HepG2 (cell line): ENCODE measurements at regions not wholly inside any gene's neighbourhood (a gene's known extent, or its start where the extent isn't known, plus 50 kb on each side); places are given as distances from the start of the nearest gene placed in this dataset.

Source experiments
- ATAC-seq: fragments of 200-7000 bp; cut with Tn5 transposase; 3 replicates; pipeline ENCODE4 v1.9.1; 2020; ENCODE audit warnings: mild to moderate bottlenecking, moderate library complexity
- BruUV-seq: library from RNA; stranded (reverse); fragments of 400-500 nt; replicated peaks from 2 replicates; lab custom pipeline; 2021; lab: Mats Ljungman, UMichigan
- CTCF ChIA-PET: fragments of 300-600 bp; formaldehyde crosslinking; extraction: SDS; loops from one replicate; lab custom pipeline; 2021; ENCODE audit warnings: low total read pairs, inconsistent platforms, low intra/inter-chr PET ratio; lab: Yijun Ruan, JAX
- POLR2A ChIA-PET: fragments of 350-600 bp; sonication (Branson Sonifier 250); formaldehyde crosslinking; loops from one replicate; lab custom pipeline; 2020; ENCODE audit warnings: antibody characterized with exemption, inconsistent platforms; lab: Yijun Ruan, JAX
- DNase-seq: peaks from one replicate; pipeline ENCODE4 v3.0.0-alpha.2; 2015; ENCODE audit warnings: low spot score
- FAIRE-seq: peaks from 3 replicates; lab custom pipeline; 2011; peaks lifted over from hg19 to GRCh38; lab: Jason Lieb, UNC
- H2AFZ ChIP-seq: one replicate; pipeline ENCODE4 v1.6.1; 2011; ENCODE audit warnings: low read length, inconsistent platforms
- H3K27ac ChIP-seq: fragments of 300-600 bp; 3 replicates; pipeline ENCODE4 v1.8.0; 2011; ENCODE audit warnings: mixed run types, mild to moderate bottlenecking, mixed read lengths, low read length, inconsistent platforms; ENCODE audit not compliant: insufficient read depth; ENCODE audit errors: extremely low read length
- H3K27me3 ChIP-seq, 2 experiments: fragments of 200-600 bp in 1 of 2; 2 replicates in 1 of 2; 3 replicates in 1 of 2; pipeline versions ENCODE4 v1.6.0 to v1.8.0; 2011; ENCODE audit warnings: low read length in 2 of 2, mild to moderate bottlenecking in 2 of 2, moderate library complexity in 2 of 2, inconsistent platforms in 1 of 2; ENCODE audit not compliant: insufficient read depth in 2 of 2, control insufficient read depth in 1 of 2
- H3K36me3 ChIP-seq, 2 experiments: fragments of 200-600 bp in 1 of 2; replicated peaks in 1 of 2; 2 replicates in 1 of 2; 3 replicates in 1 of 2; pipeline versions ENCODE4 v1.5.1 to v1.8.0; 2011; ENCODE audit warnings: low read length in 2 of 2, inconsistent platforms in 1 of 2; ENCODE audit not compliant: insufficient read depth in 2 of 2, control insufficient read depth in 1 of 2
- H3K4me1 ChIP-seq: 2 replicates; pipeline ENCODE4 v1.5.1; 2012; ENCODE audit warnings: low read length, inconsistent platforms; ENCODE audit not compliant: insufficient read depth
- H3K4me2 ChIP-seq: 2 replicates; pipeline ENCODE4 v1.6.0; 2011; ENCODE audit warnings: low read depth, low read length, inconsistent platforms
- H3K4me3 ChIP-seq, 3 experiments: fragments of 200-600 bp in 1 of 3; sonication (generic), shearing (Covaris generic) in 1 of 3; replicated peaks in 1 of 3; 2 replicates each; pipeline ENCODE4 v1.5.1; 2011 to 2016; ENCODE audit warnings: low read length in 3 of 3, inconsistent platforms in 2 of 3, low read depth in 2 of 3, mild to moderate bottlenecking in 2 of 3, control low read depth in 1 of 3, mixed read lengths in 1 of 3; ENCODE audit not compliant: insufficient read depth in 1 of 3
- H3K79me2 ChIP-seq: one replicate; pipeline ENCODE4 v1.6.1; 2011; ENCODE audit warnings: low read length, inconsistent platforms; ENCODE audit not compliant: insufficient read depth
- H3K9ac ChIP-seq: 2 replicates; pipeline ENCODE4 v1.6.0; 2011; ENCODE audit warnings: mild to moderate bottlenecking, low read depth, low read length, inconsistent platforms; ENCODE audit not compliant: insufficient read depth
- H3K9me3 ChIP-seq: 2 replicates; pipeline ENCODE4 v1.5.1; 2012; ENCODE audit warnings: mild to moderate bottlenecking, low read length
- H4K20me1 ChIP-seq: 2 replicates; pipeline ENCODE4 v1.6.0; 2011; ENCODE audit warnings: inconsistent platforms, mild to moderate bottlenecking, low read length, moderate library complexity; ENCODE audit not compliant: insufficient read depth
- ATF7 ChIP-seq, 2 experiments: fragments of 450-650 bp in 1 of 2; sonication (generic) in 1 of 2; formaldehyde crosslinking in 1 of 2; IDR thresholded peaks; 2 replicates each; pipeline versions ENCODE4 v1.4.0 to v1.6.1; 2016 to 2020; ENCODE audit warnings: antibody characterized with exemption in 1 of 2, mild to moderate bottlenecking in 1 of 2, missing genetic modification reagents in 1 of 2
- CCDC6 ChIP-seq: sonication (generic); formaldehyde crosslinking; IDR thresholded peaks from 2 replicates; pipeline ENCODE4 v1.8.1; 2022; ENCODE audit warnings: mild to moderate bottlenecking, missing genetic modification reagents, moderate library complexity
- FOXK1 ChIP-seq: sonication (generic); formaldehyde crosslinking; IDR thresholded peaks from 2 replicates; pipeline ENCODE4 v1.4.0; 2020; ENCODE audit warnings: low read depth, missing genetic modification reagents, borderline replicate concordance
- GFI1 ChIP-seq: sonication (generic); formaldehyde crosslinking; IDR thresholded peaks from 2 replicates; pipeline ENCODE4 v1.5.0; 2020; ENCODE audit warnings: missing genetic modification reagents, mild to moderate bottlenecking, borderline replicate concordance
- NR2F6 ChIP-seq, 2 experiments: IDR thresholded peaks; 2 replicates each; pipeline ENCODE4 v1.6.1; 2016; ENCODE audit warnings: antibody characterized with exemption in 1 of 2, mild to moderate bottlenecking in 1 of 2
- ZBTB37 ChIP-seq: sonication (generic); formaldehyde crosslinking; IDR thresholded peaks from 2 replicates; pipeline ENCODE4 v1.4.0; 2020; ENCODE audit warnings: mild to moderate bottlenecking, missing genetic modification reagents
- ZNF234 ChIP-seq: sonication (generic); formaldehyde crosslinking; conservative IDR thresholded peaks from 2 replicates; pipeline ENCODE4 v1.5.1; 2020; ENCODE audit warnings: mild to moderate bottlenecking, missing genetic modification reagents
- ZNF296 ChIP-seq: sonication (generic); formaldehyde crosslinking; conservative IDR thresholded peaks from 2 replicates; pipeline ENCODE4 v1.5.0; 2020; ENCODE audit warnings: mild to moderate bottlenecking, missing genetic modification reagents
- ZNF329 ChIP-seq: sonication (generic); formaldehyde crosslinking; IDR thresholded peaks from 2 replicates; pipeline ENCODE4 v1.9.0; 2021; ENCODE audit warnings: low read depth, mild to moderate bottlenecking, missing genetic modification reagents
- ZNF768 ChIP-seq: sonication (generic); formaldehyde crosslinking; IDR thresholded peaks from 2 replicates; pipeline ENCODE4 v1.4.0; 2020; ENCODE audit warnings: missing genetic modification reagents
- ZNF850 ChIP-seq: sonication (generic); formaldehyde crosslinking; conservative IDR thresholded peaks from 2 replicates; pipeline ENCODE4 v1.9.0; 2021; ENCODE audit warnings: mild to moderate bottlenecking, missing genetic modification reagents
- ZSCAN9 ChIP-seq: IDR thresholded peaks from 2 replicates; pipeline ENCODE4 v1.6.1; 2016; ENCODE audit warnings: borderline replicate concordance
- WGBS: methylation state at CpG from one replicate; pipeline ENCODE4 v1.1.6; 2017; ENCODE audit warnings: low lambda C conversion rate; 5-methylcytosine and 5-hydroxymethylcytosine counted together
- in situ Hi-C: cut with HindIII; loops from 2 replicates; pipeline ENCODE4 v1.10.0; 2017; ENCODE audit warnings: low pct_unique_long_range_greater_than_20kb; ENCODE audit not compliant: extremely low pct_ligation_motif_present
- intact Hi-C: fragments of 100-400 bp; cut with micrococcal nuclease; formaldehyde crosslinking; loops from one replicate; pipeline ENCODE4 v1.10.0; 2022; ENCODE audit not compliant: unreplicated experiment

- FAIRE-seq (no peak), ATAC-seq (no peak), DNase-seq (no peak)
- H3K27me3 ChIP-seq, result no peaks in the 10 kb centered on the region
- BruUV-seq, result no TSS peak
- POLR2A ChIA-PET, result no interaction called here
- 0 out of 2 replicates have a peak, but pooled peaks cover 3% of the 10 kb centered on the region for H3K9me3 ChIP-seq
- H3K36me3 ChIP-seq, result no peaks in the 10 kb centered on the region
- no peaks in the 10 kb centered on the region for H3K79me2 ChIP-seq
- H3K27ac ChIP-seq, result no peak overlapping the region
- no peak overlapping the region for H3K4me3 ChIP-seq
- no peak overlapping the region for H3K4me2 ChIP-seq
- CTCF ChIA-PET, result no interaction called here
- H3K4me1 ChIP-seq, result no peaks in the 10 kb centered on the region
- H2AFZ ChIP-seq, result no peak overlapping the region
- no peak for TF ChIP-seq GFI1 (CRISPR knock-in tag)
- TF ChIP-seq ATF7 (IDR thresholded peaks at IDR 0.05), result no peak
- no peak for TF ChIP-seq ATF7 (CRISPR knock-in tag; IDR thresholded peaks at IDR 0.05)
- no peak for TF ChIP-seq ZSCAN9 (CRISPR knock-in tag)
- TF ChIP-seq ZNF296 (CRISPR knock-in tag), result no peak
- TF ChIP-seq ZNF234 (CRISPR knock-in tag), result no peak
- no peak for TF ChIP-seq ZBTB37 (CRISPR knock-in tag)
- TF ChIP-seq ZNF768 (CRISPR knock-in tag), result no peak
- no peak for TF ChIP-seq ZNF850 (CRISPR knock-in tag)
- TF ChIP-seq CCDC6 (CRISPR knock-in tag), result no peak
- TF ChIP-seq ZNF329, result no peak
- no peak for TF ChIP-seq FOXK1 (CRISPR knock-in tag)
- TF ChIP-seq NR2F6 (IDR thresholded peaks at IDR 0.05), result no peak
- no peak for TF ChIP-seq NR2F6 (CRISPR knock-in tag; IDR thresholded peaks at IDR 0.05)
- no peak overlapping the region for H3K9ac ChIP-seq
- in situ Hi-C loops (no loop called here), intact Hi-C loops (no loop called here)
- no peaks in the 10 kb centered on the region for H4K20me1 ChIP-seq
- 0% methylated on average over 3 of the region's 3 CpGs for WGBS
Observed at GRCh38 chr11:25596701-25597100, 735.2 kb upstream of the ANO3 start.
